ENCODE measurements at regions not wholly inside any gene's neighbourhood (a gene's known extent, or its start where the extent isn't known, plus 50 kb on each side); places are given as distances from the start of the nearest gene placed in this dataset.
"Not testable (repeated sequence)": the region's sequence is repeated elsewhere in the genome, so short reads cannot be mapped to it uniquely, and the experiment has no call there.

DNA sequence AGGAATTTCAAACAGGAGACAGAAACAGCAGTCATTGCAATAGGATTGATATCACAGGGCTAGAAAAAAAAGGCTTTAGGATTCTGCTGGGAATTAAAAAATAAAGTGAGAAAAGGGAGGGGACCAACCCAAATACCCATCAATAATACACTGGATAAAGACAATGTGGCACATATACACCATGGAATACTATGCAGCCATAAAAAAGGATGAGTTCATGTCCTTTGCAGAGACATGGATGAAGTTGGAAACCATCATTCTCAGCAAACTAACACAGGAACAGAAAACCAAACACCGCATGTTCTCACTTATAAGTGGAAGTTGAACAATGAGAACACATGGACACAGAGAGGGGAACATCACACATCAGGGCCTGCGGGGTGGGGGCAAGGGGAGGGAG lies 86.9 kb upstream of the ODAD2 start:
- H3K4me1 ChIP-seq (replicated peaks in 1 of 2; ENCODE audit: control insufficient read depth in 2 of 2, insufficient read depth in 2 of 2, low read length in 2 of 2); DNase-seq (ENCODE audit: extremely low read depth in 1 of 4, low spot score in 3 of 4); H3K27me3 ChIP-seq (ENCODE audit: control insufficient read depth in 2 of 2, insufficient read depth in 2 of 2, low read length in 2 of 2); H3K79me2 ChIP-seq (ENCODE audit: control insufficient read depth, insufficient read depth, low read length); intact Hi-C loops (cut with micrococcal nuclease); H3K9me1 ChIP-seq (ENCODE audit: control insufficient read depth, insufficient read depth, low read length); ATAC-seq; H4K20me1 ChIP-seq (replicated peaks; ENCODE audit: control insufficient read depth, insufficient read depth, low read length); FAIRE-seq; in situ Hi-C loops (cut with MboI); CTCF ChIA-PET (ENCODE audit: low intra/inter-chr PET ratio); BruUV-seq (replicated peaks); POLR2A ChIA-PET; H3K9me3 ChIP-seq (replicated peaks; ENCODE audit: control insufficient read depth, insufficient read depth, low read depth, low read length); H3K36me3 ChIP-seq (ENCODE audit: control insufficient read depth, insufficient read depth, low read length); H3K27ac ChIP-seq (ENCODE audit: extremely low read depth, low read depth, low read length); H3K4me2 ChIP-seq (ENCODE audit: insufficient read depth, low read length); H3K9ac ChIP-seq (ENCODE audit: insufficient read depth in 1 of 2, low read depth in 2 of 2, low read length in 2 of 2); H3K4me3 ChIP-seq; H2AFZ ChIP-seq (ENCODE audit: low read depth, low read length): not testable (repeated sequence)
- peak; percentile 30 for TF ChIP-seq ZNF146 (CRISPR knock-in tag; IDR thresholded peaks at IDR 0.05; ENCODE audit: unreplicated experiment)
- WGBS (ENCODE audit: insufficient coverage, low coverage, missing lambda C conversion rate) = 0% methylated on average over 1 of the region's 2 CpGs

- H3K4me3 ChIP-seq = no peak overlapping the region
- FAIRE-seq (no peak), DNase-seq (ENCODE audit: extremely low read depth in 1 of 4, low spot score in 3 of 4) (no peak), ATAC-seq (no peak)
- intact Hi-C loops (cut with micrococcal nuclease) = no loop called here
- no peaks in the 10 kb centered on the region for H3K9me3 ChIP-seq (replicated peaks; ENCODE audit: control insufficient read depth, insufficient read depth, low read depth, low read length)
- no peaks in the 10 kb centered on the region for H4K20me1 ChIP-seq (replicated peaks; ENCODE audit: control insufficient read depth, insufficient read depth, low read length)
- BruUV-seq (replicated peaks) = no TSS peak
- H2AFZ ChIP-seq (ENCODE audit: low read depth, low read length) = no peak overlapping the region
- no peaks in the 10 kb centered on the region for H3K36me3 ChIP-seq (ENCODE audit: control insufficient read depth, insufficient read depth, low read length)
- no peaks in the 10 kb centered on the region for H3K9me1 ChIP-seq (ENCODE audit: control insufficient read depth, insufficient read depth, low read length)
- no peak overlapping the region for H3K27ac ChIP-seq (ENCODE audit: extremely low read depth, low read depth, low read length)
- TF ChIP-seq, protein P1, sequence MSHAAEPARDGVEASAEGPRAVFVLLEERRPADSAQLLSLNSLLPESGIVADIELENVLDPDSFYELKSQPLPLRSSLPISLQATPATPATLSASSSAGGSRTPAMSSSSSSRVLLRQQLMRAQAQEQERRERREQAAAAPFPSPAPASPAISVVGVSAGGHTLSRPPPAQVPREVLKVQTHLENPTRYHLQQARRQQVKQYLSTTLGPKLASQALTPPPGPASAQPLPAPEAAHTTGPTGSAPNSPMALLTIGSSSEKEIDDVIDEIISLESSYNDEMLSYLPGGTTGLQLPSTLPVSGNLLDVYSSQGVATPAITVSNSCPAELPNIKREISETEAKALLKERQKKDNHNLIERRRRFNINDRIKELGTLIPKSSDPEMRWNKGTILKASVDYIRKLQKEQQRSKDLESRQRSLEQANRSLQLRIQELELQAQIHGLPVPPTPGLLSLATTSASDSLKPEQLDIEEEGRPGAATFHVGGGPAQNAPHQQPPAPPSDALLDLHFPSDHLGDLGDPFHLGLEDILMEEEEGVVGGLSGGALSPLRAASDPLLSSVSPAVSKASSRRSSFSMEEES (CRISPR knock-in tag; IDR thresholded peaks at IDR 0.05) = peak; percentile 59
- no peak for TF ChIP-seq NCOA1 (IDR thresholded peaks at IDR 0.05; ENCODE audit: low read depth)
- ChIA-PET POLR2A (no interaction called here), CTCF (ENCODE audit: low intra/inter-chr PET ratio) (no interaction called here)
- H3K9ac ChIP-seq (ENCODE audit: insufficient read depth in 1 of 2, low read depth in 2 of 2, low read length in 2 of 2) = no peak overlapping the region
- no peaks in the 10 kb centered on the region for H3K79me2 ChIP-seq (ENCODE audit: control insufficient read depth, insufficient read depth, low read length)
- in situ Hi-C loops (cut with MboI) = no loop called here
- H3K4me1 ChIP-seq (replicated peaks in 1 of 2; ENCODE audit: control insufficient read depth in 2 of 2, insufficient read depth in 2 of 2, low read length in 2 of 2) = no peaks in the 10 kb centered on the region
- WGBS (ENCODE audit: insufficient coverage, low coverage, missing lambda C conversion rate) = 0% methylated on average over 1 of the region's 2 CpGs
- H3K27me3 ChIP-seq (ENCODE audit: control insufficient read depth in 2 of 2, insufficient read depth in 2 of 2, low read length in 2 of 2) = no peaks in the 10 kb centered on the region
- no peak overlapping the region for H3K4me2 ChIP-seq (ENCODE audit: insufficient read depth, low read length)
Observed at GRCh38 chr10:28082885-28083284, 84.0 kb upstream of the ODAD2 start.
